Stimulated activated naive B cell treated with anti-CD40 and anti-IgM and Interleukin-4, amounts not matched to agents 10 μg/mL and 1 μg/mL and 100 μg/mL, for 72 hours (primary cell): ENCODE measurements at regions not wholly inside any gene's neighbourhood (a gene's known extent, or its start where the extent isn't known, plus 50 kb on each side); places are given as distances from the start of the nearest gene placed in this dataset.
"Not testable (repeated sequence)": the region's sequence is repeated elsewhere in the genome, so short reads cannot be mapped to it uniquely, and the experiment has no call there.

Experiments used
- ATAC-seq, 2 donors: fragments of 150-1000 bp; cut with Tn5 transposase; replicated peaks; 2 replicates each; pipeline ENCODE4 v1.10.0; 2021; ENCODE audit warnings: moderate library complexity in 1 of 2
- DNase-seq: peaks from one replicate; pipeline ENCODE4 v3.0.0; 2021
- H3K27ac Mint-ChIP-seq: one replicate; pipeline ENCODE4 v1.8.0; 2022; ENCODE audit warnings: mild to moderate bottlenecking, mixed read lengths
- H3K27me3 Mint-ChIP-seq, 2 donors: one replicate each; pipeline ENCODE4 v1.8.0; 2022; ENCODE audit warnings: mixed read lengths in 2 of 2
- H3K36me3 Mint-ChIP-seq, 2 donors: one replicate each; pipeline ENCODE4 v1.8.0; 2022; ENCODE audit warnings: mixed read lengths in 2 of 2, mild to moderate bottlenecking in 1 of 2
- H3K4me1 Mint-ChIP-seq, 2 donors: one replicate each; pipeline ENCODE4 v1.8.0; 2022; ENCODE audit warnings: mixed read lengths in 2 of 2, mild to moderate bottlenecking in 1 of 2
- H3K4me3 Mint-ChIP-seq, 2 donors: one replicate each; pipeline ENCODE4 v1.8.0; 2022; ENCODE audit warnings: mild to moderate bottlenecking in 2 of 2, mixed read lengths in 2 of 2, moderate library complexity in 1 of 2
- H3K9me3 Mint-ChIP-seq, 2 donors: one replicate each; pipeline ENCODE4 v1.8.0; 2022; ENCODE audit warnings: mixed read lengths in 2 of 2, mild to moderate bottlenecking in 1 of 2

DNA sequence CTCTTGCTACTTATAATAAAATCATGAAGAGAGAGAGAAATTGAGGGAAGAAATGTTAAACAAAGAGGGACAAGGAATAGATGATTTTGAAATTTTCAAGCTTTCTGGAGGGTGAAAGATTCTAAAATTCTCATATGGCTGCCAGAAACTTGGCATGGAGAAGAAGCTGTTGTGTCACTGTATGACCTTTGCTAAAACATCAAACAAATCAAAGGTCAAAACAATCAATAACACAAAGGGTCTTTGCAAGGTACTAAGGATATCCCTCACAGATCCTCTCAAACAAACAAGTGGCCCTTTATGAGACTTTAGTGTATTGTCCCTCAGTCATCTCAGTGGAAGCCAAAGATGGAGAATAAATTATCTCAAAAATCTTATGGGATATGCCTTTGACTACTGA is 1039.2 kb upstream of the MIR17HG start:
- no peak for ATAC-seq
- no peak overlapping the region for H3K4me3 Mint-ChIP-seq
- no peaks in the 10 kb centered on the region for H3K36me3 Mint-ChIP-seq
- H3K27ac Mint-ChIP-seq = no peak overlapping the region
- H3K9me3 Mint-ChIP-seq = peaks cover 0 to 2% of the 10 kb centered on the region in 2 donors
- no peaks in the 10 kb centered on the region for H3K4me1 Mint-ChIP-seq
- DNase-seq = no peak
- H3K27me3 Mint-ChIP-seq = no peaks in the 10 kb centered on the region

DNA sequence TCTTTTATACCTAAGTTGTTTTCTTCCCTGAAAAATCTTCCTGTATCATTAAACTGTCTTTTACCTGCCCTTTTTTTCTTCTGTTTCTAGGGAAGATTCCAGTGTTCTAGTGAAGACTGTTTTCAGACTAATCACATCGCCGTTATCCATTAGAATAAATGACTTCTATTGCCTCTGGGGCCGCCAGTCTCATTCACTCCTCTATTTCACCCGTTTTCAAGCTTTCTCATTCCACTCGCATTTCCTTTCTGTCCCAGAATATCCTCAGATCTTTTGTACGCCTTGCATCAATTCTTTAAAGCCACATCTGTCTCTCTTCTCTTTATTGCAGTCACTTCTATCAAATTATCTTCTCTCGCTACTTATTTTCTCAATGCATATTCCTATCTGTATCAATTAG is 1035.6 kb upstream of the MIR17HG start:
- Mint-ChIP-seq H3K36me3 (no peaks in the 10 kb centered on the region), H3K27me3 (no peaks in the 10 kb centered on the region), H3K4me3 (no peak overlapping the region), H3K27ac (no peak overlapping the region), H3K4me1 (no peaks in the 10 kb centered on the region), H3K9me3 (peaks cover 3 to 5% of the 10 kb centered on the region in 2 donors)
- DNase-seq (no peak), ATAC-seq (no peak)

DNA sequence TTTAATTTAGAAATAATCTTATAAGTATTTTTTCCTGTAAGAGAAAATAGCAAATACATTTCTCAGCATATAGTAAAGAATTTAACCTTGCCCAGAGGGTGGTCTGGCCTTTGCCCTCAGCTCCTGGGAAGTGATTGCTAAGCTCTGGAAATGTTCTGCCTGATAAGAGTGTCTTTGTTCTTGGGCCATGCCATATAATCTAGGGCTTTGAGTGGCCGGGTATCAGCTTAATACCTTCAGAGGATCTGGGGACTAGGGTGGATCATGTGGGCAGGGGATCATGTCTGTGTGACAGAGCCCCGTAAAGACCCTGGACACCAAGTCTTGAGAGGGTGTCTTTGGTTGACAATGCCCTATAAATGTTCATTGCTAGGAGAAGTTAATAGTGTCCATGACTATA is 1032.4 kb upstream of the MIR17HG start:
- H3K4me3 Mint-ChIP-seq = no peak overlapping the region
- ATAC-seq = no peak

DNA sequence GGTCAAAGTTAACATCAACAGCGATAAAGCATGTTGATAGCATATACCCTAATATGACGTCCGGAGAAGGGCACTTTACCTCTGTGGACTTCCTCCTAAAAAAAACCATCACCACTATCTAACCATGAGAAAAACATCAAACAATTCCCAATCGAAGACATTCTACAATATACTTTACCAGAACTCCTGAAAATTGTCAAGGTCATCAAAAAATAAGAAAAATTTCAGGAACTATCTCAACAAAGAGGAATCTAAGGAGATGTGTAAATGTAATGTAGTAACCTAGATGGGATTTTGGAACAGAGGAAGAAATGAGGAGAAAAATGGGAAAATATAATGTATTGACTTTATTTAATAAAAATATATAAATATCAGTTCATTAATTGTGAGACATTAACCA is 1026.8 kb upstream of the MIR17HG start:
- H3K4me1 Mint-ChIP-seq = no peaks in the 10 kb centered on the region
- H3K27me3 Mint-ChIP-seq = no peaks in the 10 kb centered on the region
- no peaks in the 10 kb centered on the region for H3K36me3 Mint-ChIP-seq
- H3K4me3 Mint-ChIP-seq = no peak overlapping the region
- H3K27ac Mint-ChIP-seq = no peak overlapping the region
- no peak for ATAC-seq
- H3K9me3 Mint-ChIP-seq = no peaks in the 10 kb centered on the region
- DNase-seq = no peak

More for the DNA sequence above, 1032.4 kb upstream of the MIR17HG start:
- no peaks in the 10 kb centered on the region for H3K4me1 Mint-ChIP-seq
- peaks cover 3% of the 10 kb centered on the region in 2 donors for H3K9me3 Mint-ChIP-seq
- no peaks in the 10 kb centered on the region for H3K36me3 Mint-ChIP-seq
- no peaks in the 10 kb centered on the region for H3K27me3 Mint-ChIP-seq
- H3K27ac Mint-ChIP-seq = no peak overlapping the region
- no peak for DNase-seq

DNA sequence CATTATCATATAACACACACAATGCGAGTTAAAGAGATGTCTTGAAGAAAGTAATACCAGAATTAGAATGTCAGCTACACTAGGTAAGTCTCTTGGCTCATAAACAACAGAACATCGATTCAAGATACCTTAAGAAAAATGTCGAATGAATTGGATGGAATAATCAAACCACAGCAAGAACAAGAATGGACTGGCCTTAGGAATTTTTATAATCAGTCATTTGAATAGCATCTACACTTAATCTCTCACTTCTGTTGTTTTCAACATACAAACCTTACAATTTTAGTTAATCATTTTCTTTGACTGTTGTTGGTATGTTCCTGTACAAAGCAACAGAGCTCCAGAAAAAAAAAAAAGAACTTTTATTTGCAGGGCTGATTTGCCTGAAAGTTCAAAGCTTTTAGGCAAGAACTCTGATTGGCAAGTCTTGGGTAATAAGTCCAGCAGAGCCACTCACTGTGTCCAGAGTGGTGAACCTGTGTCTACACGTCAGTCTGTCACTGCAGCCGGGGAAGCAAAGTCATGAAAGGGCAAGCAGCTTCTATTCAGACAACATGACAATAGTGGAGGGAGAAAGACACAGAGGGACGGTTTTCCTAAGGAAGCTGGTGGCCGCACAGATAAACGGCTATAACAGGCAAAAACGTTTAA is 1026.1 kb upstream of the MIR17HG start:
- Mint-ChIP-seq H3K9me3 (no peaks in the 10 kb centered on the region), H3K27ac (no peak overlapping the region), H3K4me1 (no peaks in the 10 kb centered on the region), H3K4me3 (no peak overlapping the region), H3K36me3 (no peaks in the 10 kb centered on the region), H3K27me3 (no peaks in the 10 kb centered on the region)
- ATAC-seq (no peak), DNase-seq (no peak)

DNA sequence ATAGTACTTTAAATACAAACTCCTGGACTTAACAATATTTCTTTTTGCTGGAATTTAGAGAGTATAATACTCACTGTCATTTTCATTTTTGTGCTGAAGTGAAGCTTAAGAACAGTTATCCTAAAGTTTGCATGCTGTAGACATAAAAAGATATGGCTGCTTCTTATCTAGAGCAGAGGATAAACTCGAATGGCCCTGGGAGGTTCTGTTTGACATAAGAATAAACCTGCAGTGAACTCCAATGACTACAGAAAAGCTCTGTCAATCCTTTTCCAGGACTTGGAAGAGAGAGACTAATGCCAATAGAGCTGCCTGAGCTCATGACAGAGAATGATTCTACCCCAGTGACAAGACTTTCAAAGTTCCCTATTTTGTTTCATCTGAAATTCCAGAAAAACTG is 1017.8 kb upstream of the MIR17HG start:
- Mint-ChIP-seq H3K4me1 (no peaks in the 10 kb centered on the region), H3K27me3 (no peaks in the 10 kb centered on the region), H3K4me3 (no peak overlapping the region), H3K9me3 (peaks cover 0 to 1% of the 10 kb centered on the region in 2 donors), H3K27ac (no peak overlapping the region), H3K36me3 (no peaks in the 10 kb centered on the region)
- no peak for ATAC-seq
- no peak for DNase-seq

DNA sequence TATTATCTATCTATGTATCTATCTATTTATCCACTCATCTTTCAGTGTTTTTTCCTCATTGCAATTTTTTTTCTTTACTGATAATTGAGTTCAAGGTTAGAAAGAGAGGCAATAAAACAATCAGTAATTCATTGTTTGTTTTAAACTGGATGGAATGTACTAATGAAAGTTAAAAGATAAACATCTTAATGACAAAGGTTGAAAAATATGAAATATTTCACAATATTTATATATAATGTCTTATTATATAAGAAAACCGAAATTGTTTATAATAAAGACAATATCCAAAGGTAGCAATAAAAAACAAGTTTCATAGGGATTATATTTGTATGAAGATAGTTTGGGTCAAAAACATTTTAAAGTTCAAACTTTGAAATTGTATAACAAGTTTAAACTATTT is 1015.5 kb upstream of the MIR17HG start:
- no peaks in the 10 kb centered on the region for H3K4me1 Mint-ChIP-seq
- DNase-seq (no peak), ATAC-seq (no peak)
- no peaks in the 10 kb centered on the region for H3K27me3 Mint-ChIP-seq
- no peaks in the 10 kb centered on the region for H3K36me3 Mint-ChIP-seq
- no peak overlapping the region for H3K4me3 Mint-ChIP-seq
- H3K9me3 Mint-ChIP-seq = peaks cover 0 to 1% of the 10 kb centered on the region in 2 donors
- H3K27ac Mint-ChIP-seq = no peak overlapping the region

DNA sequence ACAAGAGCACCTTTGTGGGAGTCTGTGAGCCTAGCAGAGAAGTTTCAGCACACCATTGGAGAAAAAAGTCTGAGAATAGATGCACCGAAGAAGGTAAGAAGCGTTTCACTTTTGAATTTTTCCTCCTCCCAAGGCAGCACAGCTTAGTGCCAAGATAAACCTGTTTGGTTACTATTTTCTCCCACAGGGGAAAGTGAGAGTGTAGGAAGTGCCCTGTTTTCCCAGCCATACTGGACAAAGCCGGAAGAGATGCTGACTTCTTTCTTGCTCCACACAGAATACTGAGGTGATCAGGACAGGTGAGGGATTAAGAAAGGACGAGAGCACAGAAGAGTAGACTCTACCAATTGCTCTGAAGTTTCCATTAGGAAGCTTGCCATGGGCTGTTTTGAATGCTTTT is 1011.0 kb upstream of the MIR17HG start:
- H3K4me3 Mint-ChIP-seq = no peak overlapping the region
- no peaks in the 10 kb centered on the region for H3K4me1 Mint-ChIP-seq
- no peaks in the 10 kb centered on the region for H3K36me3 Mint-ChIP-seq
- peaks cover 5 to 13% of the 10 kb centered on the region in 2 donors for H3K9me3 Mint-ChIP-seq
- no peaks in the 10 kb centered on the region for H3K27me3 Mint-ChIP-seq
- ATAC-seq (no peak), DNase-seq (no peak)
- no peak overlapping the region for H3K27ac Mint-ChIP-seq

DNA sequence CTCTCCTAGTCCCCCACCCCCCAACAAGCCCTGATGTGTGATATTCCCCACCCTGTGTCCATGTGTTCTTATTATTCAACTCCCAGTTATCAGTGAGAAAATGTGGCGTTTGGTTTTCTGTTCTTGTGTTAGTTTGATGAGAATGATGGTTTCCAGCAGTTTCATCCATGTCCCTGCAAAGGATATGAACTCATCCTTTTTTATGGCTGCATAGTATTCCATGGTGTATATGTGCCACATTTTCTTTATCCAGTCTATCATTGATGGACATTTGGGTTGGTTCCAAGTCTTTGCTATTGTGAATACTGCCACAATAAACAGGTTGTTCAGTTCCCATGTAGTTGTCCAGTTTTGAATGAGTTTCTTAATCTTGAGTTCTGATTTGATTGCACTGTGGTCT is 1006.1 kb upstream of the MIR17HG start:
- not testable (repeated sequence) for H3K27ac Mint-ChIP-seq, H3K27me3 Mint-ChIP-seq, H3K4me1 Mint-ChIP-seq, H3K4me3 Mint-ChIP-seq, H3K36me3 Mint-ChIP-seq, DNase-seq, ATAC-seq
- peaks cover 7 to 15% of the 10 kb centered on the region in 2 donors for H3K9me3 Mint-ChIP-seq

DNA sequence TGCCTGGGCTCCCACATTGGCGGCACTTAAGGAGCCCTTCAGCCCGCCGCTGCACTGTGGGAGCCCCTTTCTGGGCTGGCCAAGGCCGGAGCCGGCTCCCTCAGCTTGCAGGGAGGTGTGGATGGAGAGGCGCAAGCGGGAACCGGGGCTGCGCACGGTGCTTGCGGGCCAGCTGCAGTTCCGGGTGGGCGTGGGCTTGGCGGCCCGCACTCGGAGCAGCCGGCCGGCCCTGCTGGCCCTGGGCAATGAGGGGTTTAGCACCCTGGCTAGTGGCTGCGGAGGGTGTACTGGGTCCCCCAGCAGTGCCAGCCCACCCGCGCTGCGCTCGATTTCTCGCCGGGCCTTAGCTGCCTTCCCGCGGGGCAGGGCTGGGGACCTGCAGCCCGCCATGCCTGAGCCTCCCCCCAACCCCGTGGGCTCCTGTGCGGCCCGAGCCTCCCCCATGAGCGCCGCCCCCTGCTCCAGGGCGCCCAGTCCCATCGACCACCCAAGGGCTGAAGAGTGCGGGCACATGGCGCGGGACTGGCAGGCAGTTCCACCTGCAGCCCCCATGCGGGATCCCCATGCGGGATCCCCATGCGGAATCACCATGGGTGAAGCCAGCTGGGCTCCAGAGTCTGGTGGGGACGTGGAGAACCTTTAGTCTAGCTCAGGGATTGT is 998.9 kb upstream of the MIR17HG start:
- not testable (repeated sequence) for H3K27me3 Mint-ChIP-seq, ATAC-seq, H3K36me3 Mint-ChIP-seq, H3K4me1 Mint-ChIP-seq, H3K27ac Mint-ChIP-seq, DNase-seq, H3K4me3 Mint-ChIP-seq
- H3K9me3 Mint-ChIP-seq = peaks cover 4 to 11% of the 10 kb centered on the region in 2 donors

DNA sequence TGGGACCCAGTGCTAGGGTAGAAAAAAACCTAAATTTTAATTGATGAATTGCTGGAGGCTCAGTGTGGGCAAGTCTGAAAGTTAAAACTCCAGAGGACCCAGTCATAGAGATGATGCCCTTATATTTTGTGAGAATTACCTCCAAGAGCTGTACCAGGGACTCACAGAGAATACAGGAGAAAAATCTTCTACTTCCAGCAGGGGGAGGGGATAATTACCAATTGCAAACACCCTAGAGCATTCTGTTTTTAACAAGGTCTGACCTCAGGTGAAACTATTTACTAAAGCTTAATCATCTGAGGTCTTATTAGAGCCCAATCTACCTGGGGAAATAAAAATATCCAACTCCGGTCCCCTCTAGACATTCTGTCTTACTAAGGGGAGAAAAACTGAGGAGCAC is 994.7 kb upstream of the MIR17HG start:
- peaks cover 6 to 11% of the 10 kb centered on the region in 2 donors for H3K9me3 Mint-ChIP-seq
- no peak overlapping the region for H3K4me3 Mint-ChIP-seq
- H3K36me3 Mint-ChIP-seq = no peaks in the 10 kb centered on the region
- H3K27ac Mint-ChIP-seq = no peak overlapping the region
- DNase-seq (no peak), ATAC-seq (no peak)
- H3K27me3 Mint-ChIP-seq = no peaks in the 10 kb centered on the region
- H3K4me1 Mint-ChIP-seq = no peaks in the 10 kb centered on the region

DNA sequence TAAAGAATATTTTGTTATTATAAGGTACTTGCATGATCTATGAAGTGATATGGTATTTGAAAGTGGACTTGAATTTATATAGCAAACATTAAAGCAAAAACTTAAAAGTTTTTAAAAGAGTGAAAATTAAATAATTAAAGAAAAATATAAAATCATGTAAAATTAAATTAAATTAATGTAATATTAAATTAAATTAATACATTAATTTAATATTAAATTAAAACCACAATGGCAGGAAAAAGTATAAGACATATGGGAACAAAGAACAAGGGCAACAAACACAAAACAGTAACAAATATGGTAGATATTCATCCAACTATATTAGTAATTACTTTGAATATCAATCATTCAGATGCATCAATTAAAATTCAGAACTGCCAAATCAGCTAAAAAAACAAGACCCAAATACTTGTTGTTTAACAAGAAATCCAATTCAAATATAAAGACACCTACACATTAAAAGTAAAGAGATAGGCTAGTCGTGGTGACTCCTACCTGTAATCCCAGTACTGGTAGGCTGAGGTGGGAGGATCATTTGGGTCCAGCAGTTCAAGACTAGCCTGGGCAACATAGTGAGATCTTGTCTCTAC is 992.2 kb upstream of the MIR17HG start:
- Mint-ChIP-seq H3K36me3 (no peaks in the 10 kb centered on the region), H3K27me3 (no peaks in the 10 kb centered on the region), H3K27ac (no peak overlapping the region), H3K9me3 (peaks cover 4% of the 10 kb centered on the region in 2 donors), H3K4me1 (no peaks in the 10 kb centered on the region), H3K4me3 (no peak overlapping the region)
- ATAC-seq (no peak), DNase-seq (no peak)

DNA sequence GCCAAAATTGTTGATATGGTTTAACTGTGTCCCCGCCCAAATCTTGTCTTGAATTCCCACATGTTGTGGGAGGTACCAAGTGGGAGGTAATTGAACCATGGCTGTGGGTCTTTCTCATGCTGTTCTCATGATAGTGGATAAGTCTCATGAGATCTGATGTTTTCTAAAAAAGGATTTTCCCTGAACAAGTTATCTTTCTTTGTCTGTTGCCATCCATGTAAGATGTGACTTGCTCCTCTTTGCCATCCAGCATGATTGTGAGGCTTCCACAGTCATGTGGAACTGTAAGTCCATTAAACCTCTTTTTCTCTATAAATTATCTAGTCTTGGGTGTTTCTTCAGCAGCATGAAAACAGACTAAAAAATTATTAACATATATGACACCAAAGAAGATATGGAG is 986.7 kb upstream of the MIR17HG start:
- DNase-seq (no peak), ATAC-seq (no peak)
- Mint-ChIP-seq H3K27me3 (no peaks in the 10 kb centered on the region), H3K27ac (no peak overlapping the region), H3K36me3 (no peaks in the 10 kb centered on the region), H3K9me3 (peaks cover 3 to 4% of the 10 kb centered on the region in 2 donors), H3K4me1 (no peaks in the 10 kb centered on the region), H3K4me3 (no peak overlapping the region)

DNA sequence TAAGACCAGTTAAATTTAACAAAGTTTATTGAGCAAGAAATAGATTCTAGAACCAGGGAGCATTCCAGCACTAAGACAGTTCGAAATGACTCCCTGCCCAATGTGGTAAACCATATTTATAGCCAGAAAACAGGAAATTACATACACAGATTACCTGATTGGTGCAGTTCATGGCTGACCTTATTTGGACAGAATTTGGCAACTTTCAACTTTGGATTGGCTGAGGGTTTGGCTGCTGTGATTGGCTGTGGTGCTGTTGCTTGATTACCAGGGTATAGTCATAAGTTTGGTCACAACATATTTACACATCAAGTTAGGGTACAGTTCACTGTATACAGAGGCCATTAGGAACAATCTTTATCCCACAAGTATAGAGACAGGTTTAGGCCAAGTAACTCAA is 984.8 kb upstream of the MIR17HG start:
- DNase-seq = no peak
- no peaks in the 10 kb centered on the region for H3K4me1 Mint-ChIP-seq
- no peaks in the 10 kb centered on the region for H3K27me3 Mint-ChIP-seq
- no peak overlapping the region for H3K27ac Mint-ChIP-seq
- H3K9me3 Mint-ChIP-seq = peaks cover 3 to 4% of the 10 kb centered on the region in 2 donors
- H3K36me3 Mint-ChIP-seq = no peaks in the 10 kb centered on the region
- ATAC-seq = no peak
- no peak overlapping the region for H3K4me3 Mint-ChIP-seq

DNA sequence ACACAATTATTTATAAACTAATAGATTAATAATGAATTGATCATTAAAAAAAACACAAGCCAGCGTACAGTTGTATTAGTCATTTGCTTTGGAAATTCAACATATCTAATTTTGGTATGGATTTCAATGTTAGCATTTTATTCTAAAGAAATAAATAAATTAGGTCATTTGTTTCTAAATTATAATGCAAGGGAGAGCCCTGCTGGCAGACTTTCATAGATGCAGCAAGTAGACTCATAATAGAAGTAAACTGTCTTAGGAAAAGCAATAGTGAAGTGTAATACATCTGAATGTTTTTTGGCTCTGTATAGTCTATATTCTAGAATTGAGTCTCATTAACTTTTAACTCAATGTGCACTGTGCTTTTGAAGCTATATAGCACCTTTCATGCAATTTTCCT is 982.4 kb upstream of the MIR17HG start:
- Mint-ChIP-seq H3K4me3 (no peak overlapping the region), H3K4me1 (no peaks in the 10 kb centered on the region), H3K27me3 (no peaks in the 10 kb centered on the region), H3K27ac (no peak overlapping the region), H3K9me3 (peaks cover 2 to 3% of the 10 kb centered on the region in 2 donors), H3K36me3 (no peaks in the 10 kb centered on the region)
- ATAC-seq = no peak
- DNase-seq = no peak
